ENCODE measurements at regions not wholly inside any gene's neighbourhood (a gene's known extent, or its start where the extent isn't known, plus 50 kb on each side); places are given as distances from the start of the nearest gene placed in this dataset.

DNA sequence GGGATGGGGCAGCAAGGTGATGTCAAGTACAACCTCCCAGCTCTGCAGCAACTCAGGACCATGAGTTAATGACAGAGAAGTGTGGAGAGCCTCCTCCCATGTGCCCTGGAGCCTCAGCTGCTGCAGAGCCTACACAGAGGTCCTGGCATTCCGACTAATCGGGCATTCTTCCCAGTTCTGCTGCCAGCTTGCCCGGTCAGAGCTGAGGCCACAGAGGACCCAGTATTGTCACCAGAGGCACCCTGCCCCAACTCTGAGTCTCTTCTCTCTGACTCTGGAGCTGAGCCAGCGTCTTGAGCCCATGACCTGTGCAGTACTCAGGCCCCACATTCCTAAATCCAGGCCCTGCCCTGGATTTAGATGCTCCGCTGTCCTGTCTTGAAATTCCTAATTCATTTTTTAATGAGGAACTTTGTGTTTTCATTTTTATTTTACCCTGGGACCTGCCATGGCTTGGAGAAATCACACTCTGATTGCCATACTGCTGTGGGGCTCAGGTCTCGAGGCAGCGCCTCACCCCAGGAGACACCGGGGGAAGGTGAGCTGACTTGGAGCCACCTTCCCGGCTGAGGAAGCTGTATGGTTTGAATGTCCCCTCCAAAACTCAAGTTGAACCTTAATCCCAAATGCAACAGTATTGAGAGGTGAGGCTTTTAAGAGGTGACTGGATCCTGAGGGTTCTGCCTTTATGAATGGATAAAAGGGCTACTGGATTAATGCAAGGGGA, 144.9 kb upstream of the ZNF507 start:
- TF ChIP-seq MAX (IDR thresholded peaks at IDR 0.05; ENCODE audit: low read depth) = no peak
- TF ChIP-seq MEF2A (IDR thresholded peaks at IDR 0.05; ENCODE audit: borderline replicate concordance, low read depth) = no peak

Data from SK-N-SH (cell line).